ENCODE measurements at regions not wholly inside any gene's neighbourhood (a gene's known extent, or its start where the extent isn't known, plus 50 kb on each side); places are given as distances from the start of the nearest gene placed in this dataset.

GRCh38 chr6:109230453-109230852 is 135.1 kb downstream of the CEP57L1 start:
- DNase-seq (no peak), FAIRE-seq (no peak)
- no peaks in the 10 kb centered on the region for H3K9me3 ChIP-seq (ENCODE audit: control insufficient read depth in 2 of 3, insufficient read depth in 1 of 3, low read length in 3 of 3)
- H3K36me3 ChIP-seq (ENCODE audit: control insufficient read depth in 2 of 3, insufficient read depth in 3 of 3, low read length in 3 of 3): no peaks in the 10 kb centered on the region
- H3K27ac ChIP-seq (ENCODE audit: low read depth in 2 of 2, low read length in 2 of 2): no peak overlapping the region
- TF ChIP-seq, protein P1, sequence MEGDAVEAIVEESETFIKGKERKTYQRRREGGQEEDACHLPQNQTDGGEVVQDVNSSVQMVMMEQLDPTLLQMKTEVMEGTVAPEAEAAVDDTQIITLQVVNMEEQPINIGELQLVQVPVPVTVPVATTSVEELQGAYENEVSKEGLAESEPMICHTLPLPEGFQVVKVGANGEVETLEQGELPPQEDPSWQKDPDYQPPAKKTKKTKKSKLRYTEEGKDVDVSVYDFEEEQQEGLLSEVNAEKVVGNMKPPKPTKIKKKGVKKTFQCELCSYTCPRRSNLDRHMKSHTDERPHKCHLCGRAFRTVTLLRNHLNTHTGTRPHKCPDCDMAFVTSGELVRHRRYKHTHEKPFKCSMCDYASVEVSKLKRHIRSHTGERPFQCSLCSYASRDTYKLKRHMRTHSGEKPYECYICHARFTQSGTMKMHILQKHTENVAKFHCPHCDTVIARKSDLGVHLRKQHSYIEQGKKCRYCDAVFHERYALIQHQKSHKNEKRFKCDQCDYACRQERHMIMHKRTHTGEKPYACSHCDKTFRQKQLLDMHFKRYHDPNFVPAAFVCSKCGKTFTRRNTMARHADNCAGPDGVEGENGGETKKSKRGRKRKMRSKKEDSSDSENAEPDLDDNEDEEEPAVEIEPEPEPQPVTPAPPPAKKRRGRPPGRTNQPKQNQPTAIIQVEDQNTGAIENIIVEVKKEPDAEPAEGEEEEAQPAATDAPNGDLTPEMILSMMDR (IDR thresholded peaks at IDR 0.05; ENCODE audit: borderline replicate concordance, extremely low read depth, insufficient read depth): no peak
- H3K27me3 ChIP-seq (ENCODE audit: control insufficient read depth, insufficient read depth, low read length): no peaks in the 10 kb centered on the region
- no peak overlapping the region for H3K4me3 ChIP-seq (ENCODE audit: low read length in 3 of 3)
- no peaks in the 10 kb centered on the region for H3K4me1 ChIP-seq (ENCODE audit: control insufficient read depth in 2 of 3, insufficient read depth in 2 of 3, low read depth in 1 of 3, low read length in 3 of 3)
- H3K9ac ChIP-seq (ENCODE audit: low read length in 3 of 3): no peak overlapping the region
- intact Hi-C loops (cut with DNase I): no loop called here

DNA sequence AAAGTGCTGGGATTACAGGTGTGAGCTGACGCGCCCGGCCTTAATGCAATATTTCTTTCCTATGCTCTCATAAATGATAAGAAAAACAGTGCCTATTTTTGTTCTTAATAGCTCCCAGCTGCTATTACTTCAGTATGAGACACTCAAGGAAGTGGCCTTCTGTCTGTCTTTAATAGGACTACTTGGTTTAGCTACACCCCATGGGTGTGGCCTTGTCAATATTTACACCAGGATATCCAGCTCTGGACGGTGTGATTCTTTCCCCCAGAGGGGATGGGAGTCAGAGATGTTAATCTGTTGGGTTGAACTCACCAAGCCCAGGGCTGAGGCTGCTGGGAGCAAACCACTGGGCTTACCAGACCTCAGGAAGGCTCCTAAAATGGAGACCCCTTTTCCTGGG is 134.2 kb downstream of the CEP57L1 start:
- no peak overlapping the region for H3K4me3 ChIP-seq (ENCODE audit: low read length in 3 of 3)
- no peaks in the 10 kb centered on the region for H3K36me3 ChIP-seq (ENCODE audit: control insufficient read depth in 2 of 3, insufficient read depth in 3 of 3, low read length in 3 of 3)
- no peaks in the 10 kb centered on the region for H3K27me3 ChIP-seq (ENCODE audit: control insufficient read depth, insufficient read depth, low read length)
- H3K27ac ChIP-seq (ENCODE audit: low read depth in 2 of 2, low read length in 2 of 2): no peak overlapping the region
- FAIRE-seq: no peak
- intact Hi-C loops (cut with DNase I): no loop called here
- TF ChIP-seq, protein P1 (IDR thresholded peaks at IDR 0.05; ENCODE audit: borderline replicate concordance, extremely low read depth, insufficient read depth): no peak
- no peak overlapping the region for H3K9ac ChIP-seq (ENCODE audit: low read length in 3 of 3)
- no peaks in the 10 kb centered on the region for H3K4me1 ChIP-seq (ENCODE audit: control insufficient read depth in 2 of 3, insufficient read depth in 2 of 3, low read depth in 1 of 3, low read length in 3 of 3)
- no peak for DNase-seq
- no peaks in the 10 kb centered on the region for H3K9me3 ChIP-seq (ENCODE audit: control insufficient read depth in 2 of 3, insufficient read depth in 1 of 3, low read length in 3 of 3)

GRCh38 chr6:109227646-109228045 is 132.3 kb downstream of the CEP57L1 start:
- intact Hi-C loops (cut with DNase I): no loop called here
- FAIRE-seq (no peak), DNase-seq (no peak)
- no peaks in the 10 kb centered on the region for H3K36me3 ChIP-seq (ENCODE audit: control insufficient read depth in 2 of 3, insufficient read depth in 3 of 3, low read length in 3 of 3)
- H3K27ac ChIP-seq (ENCODE audit: low read depth in 2 of 2, low read length in 2 of 2): no peak overlapping the region
- no peaks in the 10 kb centered on the region for H3K9me3 ChIP-seq (ENCODE audit: control insufficient read depth in 2 of 3, insufficient read depth in 1 of 3, low read length in 3 of 3)
- H3K4me1 ChIP-seq (ENCODE audit: control insufficient read depth in 2 of 3, insufficient read depth in 2 of 3, low read depth in 1 of 3, low read length in 3 of 3): no peaks in the 10 kb centered on the region
- H3K9ac ChIP-seq (ENCODE audit: low read length in 3 of 3): no peak overlapping the region
- H3K4me3 ChIP-seq (ENCODE audit: low read length in 3 of 3): no peak overlapping the region
- no peaks in the 10 kb centered on the region for H3K27me3 ChIP-seq (ENCODE audit: control insufficient read depth, insufficient read depth, low read length)
- TF ChIP-seq, protein P1 (IDR thresholded peaks at IDR 0.05; ENCODE audit: borderline replicate concordance, extremely low read depth, insufficient read depth): no peak

- H3K27ac ChIP-seq (ENCODE audit: low read depth in 2 of 2, low read length in 2 of 2): no peak overlapping the region
- H3K4me1 ChIP-seq (ENCODE audit: control insufficient read depth in 2 of 3, insufficient read depth in 2 of 3, low read depth in 1 of 3, low read length in 3 of 3): no peaks in the 10 kb centered on the region
- no peak overlapping the region for H3K4me3 ChIP-seq (ENCODE audit: low read length in 3 of 3)
- intact Hi-C loops (cut with DNase I): no loop called here
- no peak for DNase-seq
- H3K36me3 ChIP-seq (ENCODE audit: control insufficient read depth in 2 of 3, insufficient read depth in 3 of 3, low read length in 3 of 3): no peaks in the 10 kb centered on the region
- TF ChIP-seq, protein P1 (IDR thresholded peaks at IDR 0.05; ENCODE audit: borderline replicate concordance, extremely low read depth, insufficient read depth): no peak
- no peak overlapping the region for H3K9ac ChIP-seq (ENCODE audit: low read length in 3 of 3)
- H3K9me3 ChIP-seq (ENCODE audit: control insufficient read depth in 2 of 3, insufficient read depth in 1 of 3, low read length in 3 of 3): no peaks in the 10 kb centered on the region
- no peak for FAIRE-seq
- H3K27me3 ChIP-seq (ENCODE audit: control insufficient read depth, insufficient read depth, low read length): no peaks in the 10 kb centered on the region
Measured at GRCh38 chr6:109226353-109226752, 131.0 kb downstream of the CEP57L1 start.

All from kidney (tissue), 13 donors.